Vagina (tissue), 2 donors: ENCODE measurements at regions not wholly inside any gene's neighbourhood (a gene's known extent, or its start where the extent isn't known, plus 50 kb on each side); places are given as distances from the start of the nearest gene placed in this dataset.

Experiments
- POLR2A ChIP-seq, 2 donors: fragments of 450-650 bp; IDR thresholded peaks; one replicate each; pipeline ENCODE4 v1.6.1; 2017; ENCODE audit warnings: antibody characterized with exemption in 2 of 2, mild to moderate bottlenecking in 2 of 2, moderate library complexity in 2 of 2
- POLR2AphosphoS5 ChIP-seq, 2 donors: sonication (generic); formaldehyde crosslinking; IDR thresholded peaks; one replicate each; pipeline ENCODE4 v1.9.0; 2017; ENCODE audit warnings: antibody characterized with exemption in 2 of 2, mild to moderate bottlenecking in 2 of 2, low read depth in 1 of 2; ENCODE audit not compliant: insufficient read depth in 1 of 2
- TF ChIP-seq, protein P1 (sequence below), 3 experiments: fragments of 450-650 bp in 2 of 3; fragments of 200-600 bp in 1 of 3; sonication (generic) in 1 of 3; IDR thresholded peaks; one replicate each; pipeline ENCODE4 v1.5.1; 2017 to 2019; ENCODE audit warnings: antibody characterized with exemption in 3 of 3, mild to moderate bottlenecking in 2 of 3, moderate library complexity in 2 of 3

GRCh38 chr18:27372386-27372785, 187.3 kb upstream of the CHST9 start:
- TF ChIP-seq, protein P1, sequence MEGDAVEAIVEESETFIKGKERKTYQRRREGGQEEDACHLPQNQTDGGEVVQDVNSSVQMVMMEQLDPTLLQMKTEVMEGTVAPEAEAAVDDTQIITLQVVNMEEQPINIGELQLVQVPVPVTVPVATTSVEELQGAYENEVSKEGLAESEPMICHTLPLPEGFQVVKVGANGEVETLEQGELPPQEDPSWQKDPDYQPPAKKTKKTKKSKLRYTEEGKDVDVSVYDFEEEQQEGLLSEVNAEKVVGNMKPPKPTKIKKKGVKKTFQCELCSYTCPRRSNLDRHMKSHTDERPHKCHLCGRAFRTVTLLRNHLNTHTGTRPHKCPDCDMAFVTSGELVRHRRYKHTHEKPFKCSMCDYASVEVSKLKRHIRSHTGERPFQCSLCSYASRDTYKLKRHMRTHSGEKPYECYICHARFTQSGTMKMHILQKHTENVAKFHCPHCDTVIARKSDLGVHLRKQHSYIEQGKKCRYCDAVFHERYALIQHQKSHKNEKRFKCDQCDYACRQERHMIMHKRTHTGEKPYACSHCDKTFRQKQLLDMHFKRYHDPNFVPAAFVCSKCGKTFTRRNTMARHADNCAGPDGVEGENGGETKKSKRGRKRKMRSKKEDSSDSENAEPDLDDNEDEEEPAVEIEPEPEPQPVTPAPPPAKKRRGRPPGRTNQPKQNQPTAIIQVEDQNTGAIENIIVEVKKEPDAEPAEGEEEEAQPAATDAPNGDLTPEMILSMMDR (IDR thresholded peaks at IDR 0.05): no peak
- TF ChIP-seq POLR2A (IDR thresholded peaks at IDR 0.05) (no peak), POLR2AphosphoS5 (IDR thresholded peaks at IDR 0.05; ENCODE audit: insufficient read depth in 1 of 2, low read depth in 1 of 2) (no peak)
